Tibial nerve (tissue), 4 donors: ENCODE measurements at regions not wholly inside any gene's neighbourhood (a gene's known extent, or its start where the extent isn't known, plus 50 kb on each side); places are given as distances from the start of the nearest gene placed in this dataset.

Source experiments
- DNase-seq, 2 donors: peaks; one replicate each; pipeline ENCODE4 v3.0.0-alpha.2; 2019; ENCODE audit warnings: low spot score in 2 of 2
- H3K27ac ChIP-seq, 4 donors: fragments of 200-600 bp; sonication (generic) in 3 of 4; one replicate each; pipeline ENCODE4 v1.5.1; 2017 to 2019; ENCODE audit warnings: mild to moderate bottlenecking in 1 of 4
- H3K27me3 ChIP-seq, 2 donors: fragments of 200-600 bp; sonication (generic) in 1 of 2; one replicate each; pipeline versions ENCODE4 v1.5.1 to v1.6.0; 2017 to 2019
- H3K36me3 ChIP-seq, 3 donors: fragments of 200-600 bp; sonication (generic); one replicate each; pipeline ENCODE4 v1.5.1; 2018 to 2019
- H3K4me1 ChIP-seq, 4 donors: fragments of 200-600 bp; sonication (generic) in 3 of 4; one replicate each; pipeline ENCODE4 v1.5.1; 2017 to 2019
- H3K4me3 ChIP-seq, 4 donors: fragments of 200-600 bp; sonication (generic) in 3 of 4; one replicate each; pipeline ENCODE4 v1.5.1; 2017 to 2019; ENCODE audit warnings: mild to moderate bottlenecking in 1 of 4, moderate library complexity in 1 of 4
- H3K9me3 ChIP-seq, 4 donors: fragments of 200-600 bp; sonication (generic) in 3 of 4; one replicate each; pipeline ENCODE4 v1.5.1; 2017 to 2019
- EP300 ChIP-seq, 2 donors: sonication (generic); formaldehyde crosslinking; IDR thresholded peaks; one replicate each; pipeline ENCODE4 v1.6.1; 2017; ENCODE audit warnings: antibody characterized with exemption in 2 of 2, mild to moderate bottlenecking in 1 of 2
- POLR2A ChIP-seq, 2 donors: fragments of 450-650 bp; IDR thresholded peaks; one replicate each; pipeline ENCODE4 v1.6.1; 2017; ENCODE audit warnings: antibody characterized with exemption in 2 of 2, mild to moderate bottlenecking in 2 of 2, moderate library complexity in 2 of 2
- WGBS, 2 donors: methylation state at CpG; one replicate each; pipeline ENCODE4 v1.1.5; 2018; 5-methylcytosine and 5-hydroxymethylcytosine counted together
- TF ChIP-seq, protein P1 (sequence below), 5 experiments: fragments of 200-600 bp in 3 of 5; fragments of 450-650 bp in 2 of 5; sonication (generic) in 3 of 5; IDR thresholded peaks; one replicate each; pipeline ENCODE4 v1.5.1; 2016 to 2019; ENCODE audit warnings: antibody characterized with exemption in 5 of 5, mild to moderate bottlenecking in 3 of 5, moderate library complexity in 2 of 5

DNA sequence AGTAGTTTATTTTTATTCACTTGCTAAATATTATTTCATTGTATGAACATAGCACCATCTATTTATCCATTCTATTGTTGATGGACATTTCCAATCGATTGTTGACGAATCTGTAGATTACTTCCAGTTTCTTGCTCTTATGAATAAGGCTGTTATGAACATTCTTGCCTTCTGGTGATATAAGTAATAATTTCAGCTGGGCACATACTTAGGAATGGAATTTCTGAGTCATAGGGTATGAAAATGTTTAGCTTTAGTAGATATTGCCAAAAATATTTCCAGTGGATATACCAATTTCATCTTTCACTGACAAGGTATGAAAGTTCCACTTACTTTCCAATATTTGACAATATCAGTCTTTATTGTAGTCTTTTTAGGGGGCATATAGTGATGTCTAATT is 468.5 kb downstream of the ETNK1 start:
- 69 to 84% methylated on average over 2 of the region's 2 CpGs for WGBS, 2 donors
- Histone ChIP-seq H3K27ac (no peak overlapping the region), H3K4me3 (no peak overlapping the region), H3K4me1 (peaks cover 0 to 4% (median 0%) of the 10 kb centered on the region in 4 donors), H3K36me3 (no peaks in the 10 kb centered on the region), H3K9me3 (peaks cover 0 to 6% (median 0%) of the 10 kb centered on the region in 4 donors), H3K27me3 (no peaks in the 10 kb centered on the region)
- DNase-seq = no peak
- TF ChIP-seq POLR2A (IDR thresholded peaks at IDR 0.05) (no peak), EP300 (IDR thresholded peaks at IDR 0.05) (no peak)
- TF ChIP-seq, protein P1, sequence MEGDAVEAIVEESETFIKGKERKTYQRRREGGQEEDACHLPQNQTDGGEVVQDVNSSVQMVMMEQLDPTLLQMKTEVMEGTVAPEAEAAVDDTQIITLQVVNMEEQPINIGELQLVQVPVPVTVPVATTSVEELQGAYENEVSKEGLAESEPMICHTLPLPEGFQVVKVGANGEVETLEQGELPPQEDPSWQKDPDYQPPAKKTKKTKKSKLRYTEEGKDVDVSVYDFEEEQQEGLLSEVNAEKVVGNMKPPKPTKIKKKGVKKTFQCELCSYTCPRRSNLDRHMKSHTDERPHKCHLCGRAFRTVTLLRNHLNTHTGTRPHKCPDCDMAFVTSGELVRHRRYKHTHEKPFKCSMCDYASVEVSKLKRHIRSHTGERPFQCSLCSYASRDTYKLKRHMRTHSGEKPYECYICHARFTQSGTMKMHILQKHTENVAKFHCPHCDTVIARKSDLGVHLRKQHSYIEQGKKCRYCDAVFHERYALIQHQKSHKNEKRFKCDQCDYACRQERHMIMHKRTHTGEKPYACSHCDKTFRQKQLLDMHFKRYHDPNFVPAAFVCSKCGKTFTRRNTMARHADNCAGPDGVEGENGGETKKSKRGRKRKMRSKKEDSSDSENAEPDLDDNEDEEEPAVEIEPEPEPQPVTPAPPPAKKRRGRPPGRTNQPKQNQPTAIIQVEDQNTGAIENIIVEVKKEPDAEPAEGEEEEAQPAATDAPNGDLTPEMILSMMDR (IDR thresholded peaks at IDR 0.05) = no peak

DNA sequence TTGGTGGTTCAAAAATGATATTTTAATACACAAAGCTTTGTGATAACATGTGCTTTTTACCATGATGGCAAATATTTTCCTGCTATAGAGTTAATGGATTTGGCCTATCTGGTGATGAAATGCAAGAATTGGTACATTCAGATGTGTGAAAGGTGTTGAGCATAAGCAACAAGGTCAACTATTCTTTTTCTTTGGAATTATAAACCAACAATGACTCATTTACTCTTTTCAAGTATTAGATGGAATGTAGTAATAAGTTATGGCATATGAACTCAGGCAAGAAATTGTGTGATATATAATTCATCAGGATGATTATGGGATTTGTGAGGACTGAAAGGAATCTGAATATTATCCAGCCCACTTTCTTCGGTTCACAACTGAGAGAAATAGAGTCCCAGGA is 471.4 kb downstream of the ETNK1 start:
- WGBS, 2 donors = 88 to 92% methylated on average over 1 of the region's 1 CpG
- H3K36me3 ChIP-seq = no peaks in the 10 kb centered on the region
- H3K27ac ChIP-seq = no peak overlapping the region
- no peaks in the 10 kb centered on the region for H3K9me3 ChIP-seq
- H3K27me3 ChIP-seq = no peaks in the 10 kb centered on the region
- peaks cover 0 to 6% (median 2%) of the 10 kb centered on the region in 4 donors for H3K4me1 ChIP-seq
- no peak overlapping the region for H3K4me3 ChIP-seq
- TF ChIP-seq, protein P1 (IDR thresholded peaks at IDR 0.05) = no peak
- TF ChIP-seq EP300 (IDR thresholded peaks at IDR 0.05) = no peak
- TF ChIP-seq POLR2A (IDR thresholded peaks at IDR 0.05) = no peak
- no peak for DNase-seq

DNA sequence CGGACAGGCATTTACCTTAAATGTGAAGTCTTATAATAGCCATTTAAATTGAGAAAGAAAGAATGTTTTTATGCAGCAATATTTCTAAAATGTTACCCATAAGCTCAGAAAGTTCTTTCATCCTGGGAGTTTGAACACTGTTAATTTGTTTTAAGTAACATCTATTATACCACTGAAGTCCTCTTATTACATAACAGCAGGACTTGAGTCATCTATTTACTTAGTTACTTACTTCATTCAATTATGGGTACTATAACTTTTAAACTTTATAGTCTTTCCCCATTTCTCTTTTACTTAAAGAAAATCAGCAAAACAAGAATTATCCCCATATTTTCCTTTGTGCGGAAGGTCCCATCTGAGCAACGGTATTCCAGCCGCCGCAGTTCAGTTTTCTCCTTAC is 473.1 kb downstream of the ETNK1 start:
- Histone ChIP-seq H3K4me1 (peaks cover 0 to 6% (median 2%) of the 10 kb centered on the region in 4 donors), H3K4me3 (no peak overlapping the region), H3K27ac (no peak overlapping the region), H3K36me3 (no peaks in the 10 kb centered on the region), H3K9me3 (no peaks in the 10 kb centered on the region), H3K27me3 (no peaks in the 10 kb centered on the region)
- TF ChIP-seq EP300 (IDR thresholded peaks at IDR 0.05) = no peak
- no peak for DNase-seq
- WGBS, 2 donors = 42 to 52% methylated on average over 5 of the region's 5 CpGs

DNA sequence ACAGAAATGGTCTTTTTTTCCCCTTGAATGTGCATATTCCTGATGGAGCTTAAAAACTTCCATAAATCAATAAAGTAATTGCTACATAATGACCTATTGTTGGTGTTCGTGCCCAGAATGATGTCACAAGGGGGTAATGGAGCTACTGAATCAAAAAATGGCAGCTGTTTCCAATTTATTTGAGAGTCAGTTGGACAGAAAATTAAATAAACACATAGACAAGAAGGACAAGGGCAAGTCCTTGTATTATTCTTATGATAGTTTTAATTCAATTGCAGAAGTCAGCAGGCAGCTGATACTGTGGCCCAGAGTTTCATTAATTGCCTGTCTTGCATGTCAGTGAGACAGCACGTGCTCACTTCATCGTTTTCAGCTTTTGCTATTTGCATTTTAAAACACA is 473.5 kb downstream of the ETNK1 start:
- H3K4me3 ChIP-seq = no peak overlapping the region
- no peak for DNase-seq
- no peaks in the 10 kb centered on the region for H3K36me3 ChIP-seq
- no peaks in the 10 kb centered on the region for H3K9me3 ChIP-seq
- H3K27ac ChIP-seq = no peak overlapping the region
- TF ChIP-seq, protein P1 (IDR thresholded peaks at IDR 0.05) = no peak
- TF ChIP-seq POLR2A (IDR thresholded peaks at IDR 0.05) = no peak
- WGBS, 2 donors = 28 to 29% methylated on average over 3 of the region's 3 CpGs
- no peaks in the 10 kb centered on the region for H3K27me3 ChIP-seq
- peaks cover 0 to 6% (median 2%) of the 10 kb centered on the region in 4 donors for H3K4me1 ChIP-seq

DNA sequence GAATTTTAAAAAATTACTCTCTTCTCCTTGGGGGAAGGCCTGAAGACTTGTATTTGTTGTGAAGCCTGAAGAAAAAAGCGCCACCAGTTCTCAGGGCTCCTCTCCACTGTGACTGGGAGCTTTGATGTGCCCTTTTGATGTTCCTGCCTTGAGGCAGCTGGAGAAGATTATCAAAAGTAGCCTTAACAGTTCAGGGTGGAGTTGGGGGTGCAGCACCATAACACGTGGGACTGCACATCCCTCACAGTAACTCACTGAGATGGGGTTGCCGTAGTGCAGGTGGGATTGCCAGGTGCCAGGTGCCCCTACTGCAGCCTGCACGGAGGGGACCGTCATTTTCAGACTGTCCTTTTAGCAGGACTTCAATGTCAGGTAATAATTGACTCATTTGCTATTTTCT is 474.1 kb downstream of the ETNK1 start:
- Histone ChIP-seq H3K4me3 (no peak overlapping the region), H3K9me3 (no peaks in the 10 kb centered on the region)

More for the DNA sequence above, 474.1 kb downstream of the ETNK1 start:
- DNase-seq = no peak
- Histone ChIP-seq H3K27ac (no peak overlapping the region), H3K36me3 (no peaks in the 10 kb centered on the region), H3K27me3 (no peaks in the 10 kb centered on the region), H3K4me1 (peaks cover 0 to 6% (median 2%) of the 10 kb centered on the region in 4 donors)
- WGBS, 2 donors = 68 to 71% methylated on average over 5 of the region's 5 CpGs
- TF ChIP-seq EP300 (IDR thresholded peaks at IDR 0.05) = no peak
- TF ChIP-seq, protein P1 (IDR thresholded peaks at IDR 0.05) = no peak
- TF ChIP-seq POLR2A (IDR thresholded peaks at IDR 0.05) = no peak
